H1 (cell line): ENCODE measurements at regions not wholly inside any gene's neighbourhood (a gene's known extent, or its start where the extent isn't known, plus 50 kb on each side); places are given as distances from the start of the nearest gene placed in this dataset.

Source experiments
- CTCF ChIA-PET: fragments of 300-600 bp; sonication (Branson Sonifier 250); formaldehyde crosslinking; loops from one replicate; lab custom pipeline; 2021; ENCODE audit not compliant: partially characterized antibody; lab: Charles Lee
- POLR2A ChIA-PET: fragments of 300-600 bp; sonication (Branson Sonifier 250); formaldehyde crosslinking; loops from one replicate; lab custom pipeline; 2021; ENCODE audit warnings: inconsistent platforms; ENCODE audit not compliant: partially characterized antibody; lab: Charles Lee
- DNase-seq, 2 experiments: peaks; one replicate each; pipeline versions ENCODE4 v3.0.0 to v3.0.0-alpha.2; 2010 to 2022; ENCODE audit warnings: low spot score in 2 of 2, low read depth in 1 of 2, mixed read lengths in 1 of 2
- FAIRE-seq: peaks from 2 replicates; lab custom pipeline; 2011; peaks lifted over from hg19 to GRCh38; lab: Jason Lieb, UNC
- H2AFZ ChIP-seq: 2 replicates; pipeline ENCODE4 v1.8.1; 2012; ENCODE audit warnings: low read length, inconsistent platforms
- H2AK5ac ChIP-seq: 2 replicates; pipeline ENCODE4 v1.6.1; 2013; ENCODE audit warnings: low read depth, low read length
- H2BK120ac ChIP-seq: replicated peaks from 2 replicates; pipeline ENCODE3; 2013; ENCODE audit warnings: low read depth, low read length, inconsistent platforms
- H2BK12ac ChIP-seq: 2 replicates; pipeline ENCODE4 v1.6.1; 2013; ENCODE audit warnings: low read depth, low read length
- H2BK15ac ChIP-seq: 2 replicates; pipeline ENCODE4 v1.6.1; 2013; ENCODE audit warnings: low read length
- H2BK20ac ChIP-seq: 2 replicates; pipeline ENCODE4 v1.6.1; 2013; ENCODE audit warnings: low read length
- H2BK5ac ChIP-seq: 2 replicates; pipeline ENCODE4 v1.6.1; 2013; ENCODE audit warnings: low read depth, low read length
- H3K14ac ChIP-seq: 2 replicates; pipeline ENCODE4 v1.6.1; 2013; ENCODE audit warnings: inconsistent platforms; ENCODE audit not compliant: insufficient read length
- H3K18ac ChIP-seq: 2 replicates; pipeline ENCODE4 v1.6.1; 2013; ENCODE audit warnings: low read length; ENCODE audit errors: extremely low read depth
- H3K23ac ChIP-seq: 2 replicates; pipeline ENCODE4 v1.6.1; 2013; ENCODE audit warnings: inconsistent platforms; ENCODE audit not compliant: insufficient read length
- H3K23me2 ChIP-seq: 2 replicates; pipeline ENCODE4 v1.6.1; 2013; ENCODE audit warnings: low read depth, low read length
- H3K27ac ChIP-seq: 2 replicates; pipeline ENCODE4 v1.6.1; 2011; ENCODE audit warnings: low read depth, low read length, inconsistent platforms
- H3K27me3 ChIP-seq, 4 experiments: replicated peaks in 1 of 4; 1 replicate in 1 of 4; 2 replicates in 3 of 4; pipeline versions ENCODE4 v1.6.1 to v1.8.1; 2011 to 2013; ENCODE audit warnings: low read length in 3 of 4, mild to moderate bottlenecking in 3 of 4, inconsistent platforms in 2 of 4, mixed read lengths in 2 of 4, moderate library complexity in 1 of 4; ENCODE audit not compliant: control insufficient read depth in 3 of 4, insufficient read depth in 3 of 4; ENCODE audit errors: extremely low read depth in 1 of 4
- H3K36me3 ChIP-seq, 4 experiments: 2 replicates each; pipeline versions ENCODE4 v1.6.1 to v1.8.1; 2011 to 2013; ENCODE audit warnings: mild to moderate bottlenecking in 4 of 4, low read length in 3 of 4, moderate library complexity in 2 of 4, control low read depth in 1 of 4, inconsistent platforms in 1 of 4; ENCODE audit not compliant: insufficient read depth in 4 of 4, control insufficient read depth in 2 of 4
- H3K4ac ChIP-seq: replicated peaks from 2 replicates; pipeline ENCODE3; 2013; ENCODE audit warnings: low read length, low read depth, mixed read lengths, inconsistent platforms; ENCODE audit not compliant: insufficient read length
- H3K4me1 ChIP-seq, 4 experiments: replicated peaks in 1 of 4; 1 replicate in 1 of 4; 2 replicates in 3 of 4; pipeline versions ENCODE4 v1.6.1 to v1.8.1; 2011 to 2013; ENCODE audit warnings: low read length in 3 of 4, inconsistent platforms in 2 of 4, mixed read lengths in 1 of 4; ENCODE audit not compliant: insufficient read depth in 4 of 4, control insufficient read depth in 3 of 4
- H3K4me2 ChIP-seq, 2 experiments: 2 replicates each; pipeline versions ENCODE4 v1.6.1 to v1.8.1; 2011 to 2013; ENCODE audit warnings: low read depth in 2 of 2, low read length in 2 of 2, control low read depth in 1 of 2, inconsistent platforms in 1 of 2, mild to moderate bottlenecking in 1 of 2; ENCODE audit not compliant: insufficient read depth in 1 of 2
- H3K4me3 ChIP-seq, 4 experiments: fragments of 200-600, 300-600 bp in 1 of 4; sonication (generic), shearing (Covaris generic), sonication (Bioruptor Twin) in 1 of 4; 2 replicates each; pipeline versions ENCODE4 v1.5.1 to v1.8.1; 2011 to 2016; ENCODE audit warnings: low read length in 4 of 4, low read depth in 3 of 4, control low read depth in 2 of 4, inconsistent platforms in 2 of 4, mild to moderate bottlenecking in 2 of 4, mixed read lengths in 1 of 4, moderate library complexity in 1 of 4; ENCODE audit not compliant: insufficient read depth in 2 of 4; ENCODE audit errors: extremely low read depth in 1 of 4
- H3K56ac ChIP-seq: replicated peaks from 2 replicates; pipeline ENCODE3; 2013; ENCODE audit warnings: low read depth, mild to moderate bottlenecking, mixed read lengths, low read length, inconsistent platforms; ENCODE audit not compliant: insufficient read length
- H3K79me1 ChIP-seq: 2 replicates; pipeline ENCODE4 v1.6.1; 2013; ENCODE audit warnings: low read depth, low read length, control low read depth
- H3K79me2 ChIP-seq, 2 experiments: 2 replicates each; pipeline versions ENCODE4 v1.6.1 to v1.8.1; 2012 to 2013; ENCODE audit warnings: low read length in 2 of 2, mild to moderate bottlenecking in 2 of 2, inconsistent platforms in 1 of 2; ENCODE audit not compliant: insufficient read depth in 2 of 2, control insufficient read depth in 1 of 2
- H3K9ac ChIP-seq, 4 experiments: replicated peaks in 1 of 4; 1 replicate in 1 of 4; 2 replicates in 3 of 4; pipeline versions ENCODE4 v1.6.1 to v1.8.1; 2011 to 2013; ENCODE audit warnings: low read depth in 3 of 4, low read length in 3 of 4, control low read depth in 2 of 4, mild to moderate bottlenecking in 2 of 4, moderate library complexity in 2 of 4, inconsistent platforms in 1 of 4; ENCODE audit errors: extremely low read depth in 1 of 4
- H3K9me3 ChIP-seq, 2 experiments: 2 replicates each; pipeline versions ENCODE4 v1.6.1 to v1.8.1; 2012 to 2013; ENCODE audit warnings: mild to moderate bottlenecking in 2 of 2, moderate library complexity in 2 of 2, control low read depth in 1 of 2, inconsistent platforms in 1 of 2, low read depth in 1 of 2, low read length in 1 of 2, mixed read lengths in 1 of 2; ENCODE audit not compliant: insufficient read depth in 2 of 2
- H4K20me1 ChIP-seq, 2 experiments: replicated peaks in 1 of 2; 2 replicates each; pipeline versions ENCODE3 to v1.8.1; 2011 to 2013; ENCODE audit warnings: inconsistent platforms in 2 of 2, low read length in 2 of 2, mild to moderate bottlenecking in 1 of 2; ENCODE audit not compliant: insufficient read depth in 2 of 2, control insufficient read depth in 1 of 2
- H4K5ac ChIP-seq: 2 replicates; pipeline ENCODE4 v1.6.1; 2013; ENCODE audit warnings: low read length, low read depth, mixed read lengths, inconsistent platforms; ENCODE audit not compliant: insufficient read length
- H4K8ac ChIP-seq: 2 replicates; pipeline ENCODE4 v1.8.0; 2013; ENCODE audit warnings: mild to moderate bottlenecking, moderate library complexity, low read length, inconsistent platforms; ENCODE audit not compliant: insufficient read depth; ENCODE audit errors: extremely low read depth
- H4K91ac ChIP-seq: replicated peaks from 2 replicates; pipeline ENCODE3; 2013; ENCODE audit warnings: low read length, mixed read lengths, inconsistent platforms; ENCODE audit not compliant: insufficient read length
- POLR2AphosphoS5 ChIP-seq: IDR thresholded peaks from 2 replicates; pipeline ENCODE4 v1.6.1; 2011; ENCODE audit warnings: low read depth, low read length
- WGBS, 2 experiments: shearing (Covaris generic) in 1 of 2; methylation state at CpG; one replicate each; pipeline versions ENCODE4 v1.1.6 to v1.1.7; 2013 to 2015; ENCODE audit warnings: low lambda C conversion rate in 2 of 2, mixed read lengths in 2 of 2, inconsistent platforms in 1 of 2, low coverage in 1 of 2, missing lambda C conversion rate in 1 of 2; ENCODE audit not compliant: insufficient replicate concordance in 2 of 2, insufficient coverage in 1 of 2, insufficient read length in 1 of 2; ENCODE audit errors: extremely low coverage in 1 of 2, missing lambda C conversion rate in 1 of 2; 5-methylcytosine and 5-hydroxymethylcytosine counted together
- TF ChIP-seq, protein P1 (sequence below): IDR thresholded peaks from 2 replicates; pipeline ENCODE4 v1.6.1; 2012; ENCODE audit warnings: inconsistent platforms
- TF ChIP-seq, protein P2 (sequence below): IDR thresholded peaks from 2 replicates; pipeline ENCODE4 v1.6.1; 2012; ENCODE audit warnings: inconsistent platforms

DNA sequence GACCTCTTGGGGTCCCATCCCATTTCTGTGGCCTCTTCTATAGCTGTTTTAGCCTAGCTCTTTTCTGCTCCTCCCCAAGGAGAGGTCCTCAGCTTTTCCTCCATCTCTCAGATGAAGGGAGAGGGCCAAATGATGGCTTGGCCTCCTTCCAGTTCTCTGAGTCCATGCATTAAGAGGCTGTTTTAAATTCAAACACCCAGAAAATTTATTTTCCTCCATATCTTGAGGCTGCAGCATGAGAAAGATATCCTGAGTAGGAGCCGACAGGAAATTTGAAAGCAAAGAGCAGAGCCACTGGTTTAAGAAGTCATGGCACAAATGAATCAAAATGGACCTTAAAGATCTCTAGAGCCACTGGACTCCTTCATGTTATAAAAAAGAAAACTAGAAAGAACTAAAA lies 558.8 kb downstream of the MID1IP1 start:
- Histone ChIP-seq H4K20me1 (no peaks in the 10 kb centered on the region), H2BK5ac (no peak overlapping the region), H2AFZ (no peak overlapping the region), H2AK5ac (no peak overlapping the region), H3K4me1 (no peaks in the 10 kb centered on the region), H3K14ac (no peak overlapping the region), H3K23ac (no peak overlapping the region), H3K27me3 (no peaks in the 10 kb centered on the region)
- FAIRE-seq, result no peak
- 100% methylated on average over 1 of the region's 1 CpG; no CpG with 5 or more reads in 1 of the 2 experiments for WGBS, 2 experiments
- TF ChIP-seq POLR2AphosphoS5, result no peak
- TF ChIP-seq, protein P1, sequence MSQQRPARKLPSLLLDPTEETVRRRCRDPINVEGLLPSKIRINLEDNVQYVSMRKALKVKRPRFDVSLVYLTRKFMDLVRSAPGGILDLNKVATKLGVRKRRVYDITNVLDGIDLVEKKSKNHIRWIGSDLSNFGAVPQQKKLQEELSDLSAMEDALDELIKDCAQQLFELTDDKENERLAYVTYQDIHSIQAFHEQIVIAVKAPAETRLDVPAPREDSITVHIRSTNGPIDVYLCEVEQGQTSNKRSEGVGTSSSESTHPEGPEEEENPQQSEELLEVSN, result no peak
- TF ChIP-seq, protein P2, sequence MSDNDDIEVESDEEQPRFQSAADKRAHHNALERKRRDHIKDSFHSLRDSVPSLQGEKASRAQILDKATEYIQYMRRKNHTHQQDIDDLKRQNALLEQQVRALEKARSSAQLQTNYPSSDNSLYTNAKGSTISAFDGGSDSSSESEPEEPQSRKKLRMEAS, result no peak
- TF ChIP-seq, all 59 proteins: peak for 0
- Histone ChIP-seq H3K4ac (no peak overlapping the region), H4K91ac (no peak overlapping the region), H3K27ac (no peak overlapping the region), H4K5ac (no peak overlapping the region), H2BK15ac (no peak overlapping the region), H2BK20ac (no peak overlapping the region), H3K56ac (no peak overlapping the region), H2BK120ac (no peak overlapping the region), H4K8ac (no peak overlapping the region), H3K79me2 (no peaks in the 10 kb centered on the region), H3K4me3 (no peak overlapping the region), H3K23me2 (no peaks in the 10 kb centered on the region; the same call in 1 of the 2 replicates), H3K9me3 (no peaks in the 10 kb centered on the region), H3K4me2 (no peak overlapping the region), H3K18ac (no peak overlapping the region), H2BK12ac (no peak overlapping the region), H3K79me1 (no peaks in the 10 kb centered on the region), H3K9ac (no peak overlapping the region), H3K36me3 (no peaks in the 10 kb centered on the region)
- ChIA-PET CTCF (no interaction called here), POLR2A (no interaction called here)
- DNase-seq, result no peak
